H1 (cell line): ENCODE measurements at regions not wholly inside any gene's neighbourhood (a gene's known extent, or its start where the extent isn't known, plus 50 kb on each side); places are given as distances from the start of the nearest gene placed in this dataset.

ENCODE experiments used
- CTCF ChIA-PET: fragments of 300-600 bp; sonication (Branson Sonifier 250); formaldehyde crosslinking; loops from one replicate; lab custom pipeline; 2021; ENCODE audit not compliant: partially characterized antibody; lab: Charles Lee
- POLR2A ChIA-PET: fragments of 300-600 bp; sonication (Branson Sonifier 250); formaldehyde crosslinking; loops from one replicate; lab custom pipeline; 2021; ENCODE audit warnings: inconsistent platforms; ENCODE audit not compliant: partially characterized antibody; lab: Charles Lee
- DNase-seq, 2 experiments: peaks; one replicate each; pipeline versions ENCODE4 v3.0.0 to v3.0.0-alpha.2; 2010 to 2022; ENCODE audit warnings: low spot score in 2 of 2, low read depth in 1 of 2, mixed read lengths in 1 of 2
- FAIRE-seq: peaks from 2 replicates; lab custom pipeline; 2011; peaks lifted over from hg19 to GRCh38; lab: Jason Lieb, UNC
- H2AFZ ChIP-seq: 2 replicates; pipeline ENCODE4 v1.8.1; 2012; ENCODE audit warnings: low read length, inconsistent platforms
- H2AK5ac ChIP-seq: 2 replicates; pipeline ENCODE4 v1.6.1; 2013; ENCODE audit warnings: low read depth, low read length
- H2BK120ac ChIP-seq: replicated peaks from 2 replicates; pipeline ENCODE3; 2013; ENCODE audit warnings: low read depth, low read length, inconsistent platforms
- H2BK12ac ChIP-seq: 2 replicates; pipeline ENCODE4 v1.6.1; 2013; ENCODE audit warnings: low read depth, low read length
- H2BK15ac ChIP-seq: 2 replicates; pipeline ENCODE4 v1.6.1; 2013; ENCODE audit warnings: low read length
- H2BK20ac ChIP-seq: 2 replicates; pipeline ENCODE4 v1.6.1; 2013; ENCODE audit warnings: low read length
- H2BK5ac ChIP-seq: 2 replicates; pipeline ENCODE4 v1.6.1; 2013; ENCODE audit warnings: low read depth, low read length
- H3K14ac ChIP-seq: 2 replicates; pipeline ENCODE4 v1.6.1; 2013; ENCODE audit warnings: inconsistent platforms; ENCODE audit not compliant: insufficient read length
- H3K18ac ChIP-seq: 2 replicates; pipeline ENCODE4 v1.6.1; 2013; ENCODE audit warnings: low read length; ENCODE audit errors: extremely low read depth
- H3K23ac ChIP-seq: 2 replicates; pipeline ENCODE4 v1.6.1; 2013; ENCODE audit warnings: inconsistent platforms; ENCODE audit not compliant: insufficient read length
- H3K23me2 ChIP-seq: 2 replicates; pipeline ENCODE4 v1.6.1; 2013; ENCODE audit warnings: low read depth, low read length
- H3K27ac ChIP-seq: 2 replicates; pipeline ENCODE4 v1.6.1; 2011; ENCODE audit warnings: low read depth, low read length, inconsistent platforms
- H3K27me3 ChIP-seq, 4 experiments: replicated peaks in 1 of 4; 1 replicate in 1 of 4; 2 replicates in 3 of 4; pipeline versions ENCODE4 v1.6.1 to v1.8.1; 2011 to 2013; ENCODE audit warnings: low read length in 3 of 4, mild to moderate bottlenecking in 3 of 4, inconsistent platforms in 2 of 4, mixed read lengths in 2 of 4, moderate library complexity in 1 of 4; ENCODE audit not compliant: control insufficient read depth in 3 of 4, insufficient read depth in 3 of 4; ENCODE audit errors: extremely low read depth in 1 of 4
- H3K36me3 ChIP-seq, 4 experiments: 2 replicates each; pipeline versions ENCODE4 v1.6.1 to v1.8.1; 2011 to 2013; ENCODE audit warnings: mild to moderate bottlenecking in 4 of 4, low read length in 3 of 4, moderate library complexity in 2 of 4, control low read depth in 1 of 4, inconsistent platforms in 1 of 4; ENCODE audit not compliant: insufficient read depth in 4 of 4, control insufficient read depth in 2 of 4
- H3K4ac ChIP-seq: replicated peaks from 2 replicates; pipeline ENCODE3; 2013; ENCODE audit warnings: low read length, low read depth, mixed read lengths, inconsistent platforms; ENCODE audit not compliant: insufficient read length
- H3K4me1 ChIP-seq, 4 experiments: replicated peaks in 1 of 4; 1 replicate in 1 of 4; 2 replicates in 3 of 4; pipeline versions ENCODE4 v1.6.1 to v1.8.1; 2011 to 2013; ENCODE audit warnings: low read length in 3 of 4, inconsistent platforms in 2 of 4, mixed read lengths in 1 of 4; ENCODE audit not compliant: insufficient read depth in 4 of 4, control insufficient read depth in 3 of 4
- H3K4me2 ChIP-seq, 2 experiments: 2 replicates each; pipeline versions ENCODE4 v1.6.1 to v1.8.1; 2011 to 2013; ENCODE audit warnings: low read depth in 2 of 2, low read length in 2 of 2, control low read depth in 1 of 2, inconsistent platforms in 1 of 2, mild to moderate bottlenecking in 1 of 2; ENCODE audit not compliant: insufficient read depth in 1 of 2
- H3K4me3 ChIP-seq, 4 experiments: fragments of 200-600, 300-600 bp in 1 of 4; sonication (generic), shearing (Covaris generic), sonication (Bioruptor Twin) in 1 of 4; 2 replicates each; pipeline versions ENCODE4 v1.5.1 to v1.8.1; 2011 to 2016; ENCODE audit warnings: low read length in 4 of 4, low read depth in 3 of 4, control low read depth in 2 of 4, inconsistent platforms in 2 of 4, mild to moderate bottlenecking in 2 of 4, mixed read lengths in 1 of 4, moderate library complexity in 1 of 4; ENCODE audit not compliant: insufficient read depth in 2 of 4; ENCODE audit errors: extremely low read depth in 1 of 4
- H3K56ac ChIP-seq: replicated peaks from 2 replicates; pipeline ENCODE3; 2013; ENCODE audit warnings: low read depth, mild to moderate bottlenecking, mixed read lengths, low read length, inconsistent platforms; ENCODE audit not compliant: insufficient read length
- H3K79me1 ChIP-seq: 2 replicates; pipeline ENCODE4 v1.6.1; 2013; ENCODE audit warnings: low read depth, low read length, control low read depth
- H3K79me2 ChIP-seq, 2 experiments: 2 replicates each; pipeline versions ENCODE4 v1.6.1 to v1.8.1; 2012 to 2013; ENCODE audit warnings: low read length in 2 of 2, mild to moderate bottlenecking in 2 of 2, inconsistent platforms in 1 of 2; ENCODE audit not compliant: insufficient read depth in 2 of 2, control insufficient read depth in 1 of 2
- H3K9ac ChIP-seq, 4 experiments: replicated peaks in 1 of 4; 1 replicate in 1 of 4; 2 replicates in 3 of 4; pipeline versions ENCODE4 v1.6.1 to v1.8.1; 2011 to 2013; ENCODE audit warnings: low read depth in 3 of 4, low read length in 3 of 4, control low read depth in 2 of 4, mild to moderate bottlenecking in 2 of 4, moderate library complexity in 2 of 4, inconsistent platforms in 1 of 4; ENCODE audit errors: extremely low read depth in 1 of 4
- H3K9me3 ChIP-seq, 2 experiments: 2 replicates each; pipeline versions ENCODE4 v1.6.1 to v1.8.1; 2012 to 2013; ENCODE audit warnings: mild to moderate bottlenecking in 2 of 2, moderate library complexity in 2 of 2, control low read depth in 1 of 2, inconsistent platforms in 1 of 2, low read depth in 1 of 2, low read length in 1 of 2, mixed read lengths in 1 of 2; ENCODE audit not compliant: insufficient read depth in 2 of 2
- H4K20me1 ChIP-seq, 2 experiments: replicated peaks in 1 of 2; 2 replicates each; pipeline versions ENCODE3 to v1.8.1; 2011 to 2013; ENCODE audit warnings: inconsistent platforms in 2 of 2, low read length in 2 of 2, mild to moderate bottlenecking in 1 of 2; ENCODE audit not compliant: insufficient read depth in 2 of 2, control insufficient read depth in 1 of 2
- H4K5ac ChIP-seq: 2 replicates; pipeline ENCODE4 v1.6.1; 2013; ENCODE audit warnings: low read length, low read depth, mixed read lengths, inconsistent platforms; ENCODE audit not compliant: insufficient read length
- H4K8ac ChIP-seq: 2 replicates; pipeline ENCODE4 v1.8.0; 2013; ENCODE audit warnings: mild to moderate bottlenecking, moderate library complexity, low read length, inconsistent platforms; ENCODE audit not compliant: insufficient read depth; ENCODE audit errors: extremely low read depth
- H4K91ac ChIP-seq: replicated peaks from 2 replicates; pipeline ENCODE3; 2013; ENCODE audit warnings: low read length, mixed read lengths, inconsistent platforms; ENCODE audit not compliant: insufficient read length
- BACH1 ChIP-seq: IDR thresholded peaks from 2 replicates; pipeline ENCODE4 v1.6.1; 2012; ENCODE audit warnings: low read length, improper control_type of control experiment
- BCL11A ChIP-seq, 2 experiments: IDR thresholded peaks; one replicate each; pipeline ENCODE4 v1.6.1; 2011; ENCODE audit warnings: low read depth in 2 of 2, low read length in 2 of 2, mild to moderate bottlenecking in 2 of 2
- CHD1 ChIP-seq: IDR thresholded peaks from 2 replicates; pipeline ENCODE4 v1.6.1; 2012; ENCODE audit warnings: low read depth, low read length, improper control_type of control experiment
- CREB1 ChIP-seq: IDR thresholded peaks from 2 replicates; pipeline ENCODE4 v1.6.1; 2012; ENCODE audit warnings: inconsistent platforms
- EZH2 ChIP-seq: fragments of 200-600 bp; sonication (generic); IDR thresholded peaks from 2 replicates; pipeline ENCODE4 v1.7.1; 2012; ENCODE audit warnings: low read depth, mild to moderate bottlenecking, moderate library complexity, low read length, inconsistent platforms; ENCODE audit not compliant: severe bottlenecking
- GTF2F1 ChIP-seq: IDR thresholded peaks from 2 replicates; pipeline ENCODE4 v1.6.1; 2012; ENCODE audit warnings: low read depth, low read length, improper control_type of control experiment, borderline replicate concordance
- JUN ChIP-seq: IDR thresholded peaks from 2 replicates; pipeline ENCODE4 v1.6.1; 2011; ENCODE audit warnings: low read depth, mild to moderate bottlenecking, improper control_type of control experiment, low read length
- KDM4A ChIP-seq: IDR thresholded peaks from one replicate; pipeline ENCODE4 v1.7.1; 2012; ENCODE audit warnings: low read depth, mild to moderate bottlenecking, moderate library complexity, low read length, inconsistent platforms; ENCODE audit not compliant: severe bottlenecking
- KDM5A ChIP-seq: fragments of 200-600 bp; IDR thresholded peaks from 2 replicates; pipeline ENCODE4 v1.7.1; 2012; ENCODE audit warnings: mild to moderate bottlenecking, low read length, inconsistent platforms, mixed read lengths
- MAFK ChIP-seq: IDR thresholded peaks from 2 replicates; pipeline ENCODE4 v1.6.1; 2012; ENCODE audit warnings: low read depth, mild to moderate bottlenecking, improper control_type of control experiment, low read length
- NANOG ChIP-seq: IDR thresholded peaks from 2 replicates; pipeline ENCODE4 v1.6.1; 2011; ENCODE audit warnings: low read length, low read depth, mild to moderate bottlenecking, inconsistent platforms; ENCODE audit not compliant: insufficient read depth, poor library complexity, severe bottlenecking
- POU5F1 ChIP-seq: IDR thresholded peaks from 2 replicates; pipeline ENCODE4 v1.6.1; 2011; ENCODE audit warnings: low read depth, mild to moderate bottlenecking, low read length, moderate library complexity
- RAD21 ChIP-seq, 2 experiments: IDR thresholded peaks in 1 of 2; conservative IDR thresholded peaks in 1 of 2; 2 replicates each; pipeline ENCODE4 v1.6.1; 2011; ENCODE audit warnings: low read depth in 2 of 2, low read length in 2 of 2, improper control_type of control experiment in 1 of 2, inconsistent platforms in 1 of 2, mild to moderate bottlenecking in 1 of 2, moderate library complexity in 1 of 2
- SP1 ChIP-seq: IDR thresholded peaks from 2 replicates; pipeline ENCODE4 v1.6.1; 2011; ENCODE audit warnings: low read depth, low read length
- ZNF274 ChIP-seq: IDR thresholded peaks from 2 replicates; pipeline ENCODE4 v1.7.0; 2012; ENCODE audit warnings: low read length, borderline replicate concordance; ENCODE audit errors: extremely low read depth
- WGBS, 2 experiments: shearing (Covaris generic) in 1 of 2; methylation state at CpG; one replicate each; pipeline versions ENCODE4 v1.1.6 to v1.1.7; 2013 to 2015; ENCODE audit warnings: low lambda C conversion rate in 2 of 2, mixed read lengths in 2 of 2, inconsistent platforms in 1 of 2, low coverage in 1 of 2, missing lambda C conversion rate in 1 of 2; ENCODE audit not compliant: insufficient replicate concordance in 2 of 2, insufficient coverage in 1 of 2, insufficient read length in 1 of 2; ENCODE audit errors: extremely low coverage in 1 of 2, missing lambda C conversion rate in 1 of 2; 5-methylcytosine and 5-hydroxymethylcytosine counted together

GRCh38 chrX:20969565-20969964 is 404.7 kb upstream of the CNKSR2 start:
- Histone ChIP-seq H4K91ac (no peak overlapping the region), H3K79me2 (no peaks in the 10 kb centered on the region), H3K23ac (no peak overlapping the region), H3K9me3 (no peaks in the 10 kb centered on the region), H3K4ac (no peak overlapping the region), H3K14ac (no peak overlapping the region), H4K5ac (no peak overlapping the region), H2BK12ac (no peak overlapping the region), H2BK120ac (no peak overlapping the region), H2AFZ (no peak overlapping the region), H2BK20ac (no peak overlapping the region), H3K9ac (no peak overlapping the region), H4K20me1 (no peaks in the 10 kb centered on the region), H3K27me3 (no peaks in the 10 kb centered on the region), H3K4me1 (peaks cover 0 to 11% (median 0%) of the 10 kb centered on the region in 4 experiments; a peak in 2 of 7 replicates), H3K56ac (no peak overlapping the region), H3K4me3 (no peak overlapping the region), H2AK5ac (no peak overlapping the region), H3K23me2 (no peaks in the 10 kb centered on the region), H2BK15ac (no peak overlapping the region), H4K8ac (no peak overlapping the region), H3K4me2 (no peak overlapping the region), H2BK5ac (no peak overlapping the region), H3K18ac (no peak overlapping the region), H3K27ac (no peak overlapping the region), H3K79me1 (no peaks in the 10 kb centered on the region), H3K36me3 (no peaks in the 10 kb centered on the region)
- FAIRE-seq, result no peak
- DNase-seq, result no peak
- TF ChIP-seq MAFK (no peak), BCL11A (IDR thresholded peaks at IDR 0.05; ENCODE audit: low read depth in 2 of 2, low read length in 2 of 2) (no peak), BACH1 (no peak), JUN (no peak), KDM5A (no peak), KDM4A (no peak), POU5F1 (no peak), ZNF274 (no peak), GTF2F1 (no peak), CREB1 (no peak), NANOG (no peak), EZH2 (no peak), CHD1 (no peak), SP1 (no peak), RAD21 (IDR thresholded peaks at IDR 0.05 in 1 of 2, conservative IDR thresholded peaks at IDR 0.05 in 1 of 2; ENCODE audit: low read depth in 2 of 2, low read length in 2 of 2) (no peak)
- ChIA-PET CTCF (no interaction called here), POLR2A (no interaction called here)
- WGBS, 2 experiments, result 100% methylated on average over 1 of the region's 1 CpG; no CpG with 5 or more reads in 1 of the 2 experiments
